ENCODE measurements at regions not wholly inside any gene's neighbourhood (a gene's known extent, or its start where the extent isn't known, plus 50 kb on each side); places are given as distances from the start of the nearest gene placed in this dataset.
"Not testable (repeated sequence)": the region's sequence is repeated elsewhere in the genome, so short reads cannot be mapped to it uniquely, and the experiment has no call there.

DNA sequence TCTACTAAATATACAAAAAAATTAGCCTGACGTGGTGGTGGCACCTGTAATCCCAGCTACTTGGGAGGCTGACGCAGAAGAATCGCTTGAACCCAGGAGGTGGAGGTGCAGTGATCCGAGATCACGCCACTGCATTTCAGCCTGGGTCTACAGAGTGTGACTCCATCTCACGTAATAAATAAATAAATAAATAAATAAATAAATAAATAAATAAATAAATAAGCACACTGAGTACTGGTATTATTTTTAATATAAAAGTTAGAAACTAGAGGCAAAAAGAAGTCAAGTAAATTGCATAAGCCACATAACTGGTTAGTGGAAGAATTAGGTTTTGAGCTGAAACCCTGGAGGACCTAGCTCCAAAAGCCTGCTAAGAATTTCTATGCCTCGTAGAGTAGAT lies 1262.7 kb upstream of the PABPC4L start:
- H3K27ac ChIP-seq: no peak overlapping the region
- no peak overlapping the region for H3K4me3 ChIP-seq
- H3K36me3 ChIP-seq: no peaks in the 10 kb centered on the region
- no peak for DNase-seq (ENCODE audit: low spot score in 2 of 2)
- WGBS: 79% methylated on average over 7 of the region's 7 CpGs
- H3K27me3 ChIP-seq: no peaks in the 10 kb centered on the region
- H3K9me3 ChIP-seq: no peaks in the 10 kb centered on the region
- TF ChIP-seq, protein P1, sequence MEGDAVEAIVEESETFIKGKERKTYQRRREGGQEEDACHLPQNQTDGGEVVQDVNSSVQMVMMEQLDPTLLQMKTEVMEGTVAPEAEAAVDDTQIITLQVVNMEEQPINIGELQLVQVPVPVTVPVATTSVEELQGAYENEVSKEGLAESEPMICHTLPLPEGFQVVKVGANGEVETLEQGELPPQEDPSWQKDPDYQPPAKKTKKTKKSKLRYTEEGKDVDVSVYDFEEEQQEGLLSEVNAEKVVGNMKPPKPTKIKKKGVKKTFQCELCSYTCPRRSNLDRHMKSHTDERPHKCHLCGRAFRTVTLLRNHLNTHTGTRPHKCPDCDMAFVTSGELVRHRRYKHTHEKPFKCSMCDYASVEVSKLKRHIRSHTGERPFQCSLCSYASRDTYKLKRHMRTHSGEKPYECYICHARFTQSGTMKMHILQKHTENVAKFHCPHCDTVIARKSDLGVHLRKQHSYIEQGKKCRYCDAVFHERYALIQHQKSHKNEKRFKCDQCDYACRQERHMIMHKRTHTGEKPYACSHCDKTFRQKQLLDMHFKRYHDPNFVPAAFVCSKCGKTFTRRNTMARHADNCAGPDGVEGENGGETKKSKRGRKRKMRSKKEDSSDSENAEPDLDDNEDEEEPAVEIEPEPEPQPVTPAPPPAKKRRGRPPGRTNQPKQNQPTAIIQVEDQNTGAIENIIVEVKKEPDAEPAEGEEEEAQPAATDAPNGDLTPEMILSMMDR (IDR thresholded peaks at IDR 0.05): no peak
- TF ChIP-seq EP300 (IDR thresholded peaks at IDR 0.05) (no peak), POLR2AphosphoS5 (IDR thresholded peaks at IDR 0.05) (no peak), POLR2A (IDR thresholded peaks at IDR 0.05) (no peak)
- no peaks in the 10 kb centered on the region for H3K4me1 ChIP-seq

DNA sequence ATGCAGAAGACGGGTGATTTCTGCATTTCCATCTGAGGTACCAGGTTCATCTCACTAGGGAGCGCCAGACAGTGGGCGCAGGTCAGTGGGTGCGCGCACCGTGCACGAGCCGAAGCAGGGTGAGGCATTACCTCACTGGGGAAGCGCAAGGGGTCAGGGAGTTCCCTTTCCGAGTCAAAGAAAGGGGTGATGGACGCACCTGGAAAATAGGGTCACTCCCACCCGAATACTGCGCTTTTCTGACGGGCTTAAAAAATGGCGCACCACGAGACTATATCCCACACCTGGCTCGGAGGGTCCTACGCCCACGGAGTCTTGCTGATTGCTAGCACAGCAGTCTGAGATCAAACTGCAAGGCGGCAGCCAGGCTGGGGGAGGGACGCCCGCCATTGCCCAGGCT lies 1246.0 kb upstream of the PABPC4L start:
- not testable (repeated sequence) for H3K4me3 ChIP-seq; DNase-seq (ENCODE audit: low spot score in 2 of 2); H3K27me3 ChIP-seq; H3K4me1 ChIP-seq; H3K36me3 ChIP-seq; H3K9me3 ChIP-seq; H3K27ac ChIP-seq
- WGBS: 92% methylated on average over 22 of the region's 22 CpGs

DNA sequence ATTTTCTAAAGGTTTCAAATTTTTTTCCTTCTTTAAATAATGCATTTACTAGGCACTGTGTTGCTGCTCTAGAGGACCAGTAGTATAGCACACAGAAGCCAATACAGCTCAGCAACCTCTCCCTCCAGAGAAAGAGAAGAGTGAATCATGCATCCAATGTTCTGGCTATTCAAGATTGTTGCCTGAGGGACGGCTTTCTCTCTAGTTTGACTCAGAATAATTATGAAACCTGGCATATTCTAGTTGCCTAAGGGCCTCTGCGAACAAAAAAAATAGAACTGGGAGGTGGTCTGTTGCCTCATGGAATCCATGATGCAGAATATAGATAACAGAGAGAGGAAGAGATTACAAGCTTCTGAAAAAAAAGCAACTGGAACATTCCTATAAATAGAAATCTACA lies 1233.3 kb upstream of the PABPC4L start:
- Histone ChIP-seq H3K4me3 (no peak overlapping the region), H3K36me3 (no peaks in the 10 kb centered on the region), H3K27ac (no peak overlapping the region), H3K4me1 (no peaks in the 10 kb centered on the region), H3K27me3 (no peaks in the 10 kb centered on the region), H3K9me3 (peaks cover 22% of the 10 kb centered on the region)
- 65% methylated on average over 2 of the region's 2 CpGs for WGBS
- no peak for DNase-seq (ENCODE audit: low spot score in 2 of 2)
- TF ChIP-seq POLR2A (IDR thresholded peaks at IDR 0.05): no peak
- TF ChIP-seq, protein P1 (IDR thresholded peaks at IDR 0.05): no peak
- TF ChIP-seq EP300 (IDR thresholded peaks at IDR 0.05): no peak
- no peak for TF ChIP-seq POLR2AphosphoS5 (IDR thresholded peaks at IDR 0.05)

DNA sequence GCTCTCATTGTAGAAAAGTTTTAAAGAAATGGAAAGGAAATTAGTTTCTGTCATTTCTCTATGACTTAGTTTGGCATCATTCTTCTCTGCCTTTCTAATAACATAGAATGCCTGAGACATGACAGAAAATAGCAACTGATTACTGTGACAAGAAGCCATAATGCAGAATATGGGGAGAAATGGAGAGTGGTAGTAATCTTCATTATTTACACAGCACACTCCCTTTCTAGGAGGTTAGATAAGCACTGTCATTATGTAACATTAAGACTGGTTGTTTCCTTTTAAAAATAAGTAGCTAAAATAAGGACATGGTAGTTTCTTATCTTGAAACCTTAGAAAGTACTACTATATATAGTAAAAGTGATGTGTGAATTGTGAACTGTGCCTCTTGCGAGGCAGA lies 1227.9 kb upstream of the PABPC4L start:
- H3K27me3 ChIP-seq: no peaks in the 10 kb centered on the region
- H3K4me3 ChIP-seq: no peak overlapping the region
- no peak for DNase-seq (ENCODE audit: low spot score in 2 of 2)
- TF ChIP-seq EP300 (IDR thresholded peaks at IDR 0.05): no peak
- no peak overlapping the region for H3K27ac ChIP-seq
- H3K36me3 ChIP-seq: no peaks in the 10 kb centered on the region
- 89% methylated on average over 1 of the region's 1 CpG for WGBS
- no peaks in the 10 kb centered on the region for H3K4me1 ChIP-seq
- H3K9me3 ChIP-seq: no peaks in the 10 kb centered on the region

DNA sequence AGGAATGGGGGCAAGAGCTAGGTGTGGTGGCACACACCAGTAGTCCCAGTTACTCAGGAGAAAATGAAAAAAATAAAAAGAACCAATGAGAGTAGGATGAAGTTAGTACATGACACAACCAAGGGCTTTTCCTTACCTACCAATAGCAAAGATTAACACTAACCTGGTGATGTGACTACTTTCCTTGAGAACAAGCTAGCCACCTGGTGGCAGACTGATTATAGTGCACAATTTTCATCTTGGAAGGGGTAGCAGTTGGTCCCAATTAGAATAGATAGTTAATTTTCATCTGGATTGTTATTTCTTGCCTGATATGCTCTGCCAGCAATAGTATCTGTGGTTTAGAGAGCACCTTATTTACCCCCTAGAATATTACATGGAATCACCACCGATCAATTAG lies 1216.8 kb upstream of the PABPC4L start:
- DNase-seq (ENCODE audit: low spot score in 2 of 2): no peak
- Histone ChIP-seq H3K27me3 (no peaks in the 10 kb centered on the region), H3K4me1 (no peaks in the 10 kb centered on the region), H3K36me3 (no peaks in the 10 kb centered on the region), H3K9me3 (no peaks in the 10 kb centered on the region), H3K4me3 (no peak overlapping the region), H3K27ac (no peak overlapping the region)
- WGBS: 100% methylated on average over 1 of the region's 1 CpG
- no peak for TF ChIP-seq POLR2AphosphoS5 (IDR thresholded peaks at IDR 0.05)
- TF ChIP-seq EP300 (IDR thresholded peaks at IDR 0.05): no peak
- TF ChIP-seq, protein P1 (IDR thresholded peaks at IDR 0.05): no peak
- no peak for TF ChIP-seq POLR2A (IDR thresholded peaks at IDR 0.05)

DNA sequence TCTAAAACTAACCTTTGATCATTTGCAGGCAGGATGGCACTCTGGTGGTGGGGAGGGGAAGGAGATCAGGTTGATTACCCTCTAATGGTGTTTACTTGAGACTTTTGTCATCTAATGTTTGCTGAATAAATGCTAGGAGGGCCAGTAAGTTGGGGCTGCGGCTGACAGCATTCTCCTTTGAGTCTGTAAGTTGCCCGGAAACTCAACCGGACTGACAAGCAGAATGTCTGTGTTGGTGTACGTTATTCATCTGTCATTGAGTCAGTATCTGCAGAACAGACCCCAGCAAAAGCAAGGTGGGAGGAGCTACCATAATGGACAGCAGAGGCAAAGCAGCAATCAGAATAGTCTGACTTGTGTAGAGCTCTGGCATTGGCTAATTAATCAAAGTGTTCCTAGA lies 1210.6 kb upstream of the PABPC4L start:
- Histone ChIP-seq H3K4me1 (no peaks in the 10 kb centered on the region), H3K4me3 (no peak overlapping the region), H3K27me3 (no peaks in the 10 kb centered on the region), H3K9me3 (peaks cover 5% of the 10 kb centered on the region), H3K27ac (no peak overlapping the region), H3K36me3 (no peaks in the 10 kb centered on the region)
- DNase-seq (ENCODE audit: low spot score in 2 of 2): no peak
- TF ChIP-seq POLR2AphosphoS5 (IDR thresholded peaks at IDR 0.05) (no peak), EP300 (IDR thresholded peaks at IDR 0.05) (no peak), POLR2A (IDR thresholded peaks at IDR 0.05) (no peak)
- TF ChIP-seq, protein P1 (IDR thresholded peaks at IDR 0.05): no peak
- 77% methylated on average over 4 of the region's 4 CpGs for WGBS

All from suprapubic skin (tissue), 4 donors.